Sigmoid colon (tissue), 3 donors: ENCODE measurements at regions not wholly inside any gene's neighbourhood (a gene's known extent, or its start where the extent isn't known, plus 50 kb on each side); places are given as distances from the start of the nearest gene placed in this dataset.

Source experiments
- POLR2A ChIP-seq, 2 donors: fragments of 450-650 bp; IDR thresholded peaks; one replicate each; pipeline ENCODE4 v1.6.1; 2016; ENCODE audit warnings: antibody characterized with exemption in 2 of 2, mild to moderate bottlenecking in 2 of 2, moderate library complexity in 2 of 2
- TF ChIP-seq, protein P1 (sequence below), 4 experiments: fragments of 450-650 bp in 3 of 4; fragments of 200-600 bp in 1 of 4; IDR thresholded peaks; one replicate each; pipeline ENCODE4 v1.5.1; 2016 to 2019; ENCODE audit warnings: antibody characterized with exemption in 4 of 4, mild to moderate bottlenecking in 3 of 4, moderate library complexity in 2 of 4

DNA sequence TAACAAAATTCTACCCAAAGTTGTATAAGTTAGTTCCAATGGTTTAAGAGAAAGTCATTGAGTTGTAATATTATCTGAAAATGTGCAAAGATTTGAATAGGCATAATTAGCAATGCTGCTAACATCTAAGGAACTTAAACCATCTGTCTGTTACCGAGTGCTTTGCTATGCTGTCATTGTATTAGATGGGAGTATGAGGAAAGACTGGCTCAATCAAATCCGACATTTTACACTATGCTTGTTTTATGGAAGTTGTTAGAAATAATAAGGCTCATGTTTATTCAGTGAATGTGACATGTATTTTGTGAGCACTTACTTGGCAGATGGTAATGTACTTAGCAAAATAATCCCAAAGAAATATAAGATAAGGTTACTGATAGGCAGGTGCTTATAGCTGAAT is 1715.1 kb downstream of the PCDH7 start:
- TF ChIP-seq POLR2A (IDR thresholded peaks at IDR 0.05), result no peak
- TF ChIP-seq, protein P1, sequence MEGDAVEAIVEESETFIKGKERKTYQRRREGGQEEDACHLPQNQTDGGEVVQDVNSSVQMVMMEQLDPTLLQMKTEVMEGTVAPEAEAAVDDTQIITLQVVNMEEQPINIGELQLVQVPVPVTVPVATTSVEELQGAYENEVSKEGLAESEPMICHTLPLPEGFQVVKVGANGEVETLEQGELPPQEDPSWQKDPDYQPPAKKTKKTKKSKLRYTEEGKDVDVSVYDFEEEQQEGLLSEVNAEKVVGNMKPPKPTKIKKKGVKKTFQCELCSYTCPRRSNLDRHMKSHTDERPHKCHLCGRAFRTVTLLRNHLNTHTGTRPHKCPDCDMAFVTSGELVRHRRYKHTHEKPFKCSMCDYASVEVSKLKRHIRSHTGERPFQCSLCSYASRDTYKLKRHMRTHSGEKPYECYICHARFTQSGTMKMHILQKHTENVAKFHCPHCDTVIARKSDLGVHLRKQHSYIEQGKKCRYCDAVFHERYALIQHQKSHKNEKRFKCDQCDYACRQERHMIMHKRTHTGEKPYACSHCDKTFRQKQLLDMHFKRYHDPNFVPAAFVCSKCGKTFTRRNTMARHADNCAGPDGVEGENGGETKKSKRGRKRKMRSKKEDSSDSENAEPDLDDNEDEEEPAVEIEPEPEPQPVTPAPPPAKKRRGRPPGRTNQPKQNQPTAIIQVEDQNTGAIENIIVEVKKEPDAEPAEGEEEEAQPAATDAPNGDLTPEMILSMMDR (IDR thresholded peaks at IDR 0.05), result no peak
